Ishikawa (cell line): ENCODE measurements at regions not wholly inside any gene's neighbourhood (a gene's known extent, or its start where the extent isn't known, plus 50 kb on each side); places are given as distances from the start of the nearest gene placed in this dataset.

Experiments
- CEBPB ChIP-seq: IDR thresholded peaks from 2 replicates; pipeline ENCODE4 v1.6.1; 2012
- EP300 ChIP-seq: IDR thresholded peaks from 2 replicates; pipeline ENCODE4 v1.6.1; 2012; ENCODE audit warnings: borderline replicate concordance
- MAX ChIP-seq: IDR thresholded peaks from 2 replicates; pipeline ENCODE4 v1.6.1; 2012

DNA sequence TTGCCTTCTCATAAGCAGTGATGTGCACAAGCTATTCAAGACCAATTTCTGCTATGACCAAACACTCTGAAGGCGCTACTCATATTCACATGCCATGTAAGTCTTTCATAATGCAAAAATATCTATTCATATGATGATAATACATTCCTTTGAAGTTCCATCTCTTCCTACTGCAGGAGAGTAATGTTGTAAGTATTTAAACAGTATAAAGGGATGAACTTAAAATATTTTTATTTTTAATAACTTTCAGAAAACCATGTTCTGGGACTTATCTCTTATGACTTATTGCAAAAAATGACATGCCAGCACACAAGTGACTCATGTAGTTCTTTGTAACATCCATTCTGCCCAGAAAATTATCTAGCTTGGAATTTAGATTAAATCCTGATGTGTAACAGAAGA, 376.4 kb downstream of the KCTD16 start:
- TF ChIP-seq EP300 (no peak), CEBPB (no peak), MAX (no peak)
